Ishikawa (cell line): ENCODE measurements at regions not wholly inside any gene's neighbourhood (a gene's known extent, or its start where the extent isn't known, plus 50 kb on each side); places are given as distances from the start of the nearest gene placed in this dataset.

ENCODE experiments used
- CEBPB ChIP-seq: IDR thresholded peaks from 2 replicates; pipeline ENCODE4 v1.6.1; 2012
- CREB1 ChIP-seq: IDR thresholded peaks from 2 replicates; pipeline ENCODE4 v1.6.1; 2012; ENCODE audit warnings: low read depth
- EGR1 ChIP-seq: IDR thresholded peaks from 2 replicates; pipeline ENCODE4 v1.6.1; 2012
- EP300 ChIP-seq: IDR thresholded peaks from 2 replicates; pipeline ENCODE4 v1.6.1; 2012; ENCODE audit warnings: borderline replicate concordance
- FOXM1 ChIP-seq: IDR thresholded peaks from 2 replicates; pipeline ENCODE4 v1.6.1; 2012; ENCODE audit warnings: low read depth, borderline replicate concordance
- MAX ChIP-seq: IDR thresholded peaks from 2 replicates; pipeline ENCODE4 v1.6.1; 2012
- NFIC ChIP-seq: IDR thresholded peaks from 2 replicates; pipeline ENCODE4 v1.6.1; 2012
- RAD21 ChIP-seq: IDR thresholded peaks from 2 replicates; pipeline ENCODE4 v1.6.1; 2012; ENCODE audit warnings: low read depth
- REST ChIP-seq: IDR thresholded peaks from 2 replicates; pipeline ENCODE4 v1.6.1; 2012; ENCODE audit warnings: low read depth, mild to moderate bottlenecking
- TAF1 ChIP-seq: IDR thresholded peaks from 2 replicates; pipeline ENCODE4 v1.6.1; 2012; ENCODE audit warnings: low read depth, mild to moderate bottlenecking
- TCF12 ChIP-seq: IDR thresholded peaks from 2 replicates; pipeline ENCODE4 v1.6.1; 2012; ENCODE audit warnings: low read depth
- TEAD4 ChIP-seq: IDR thresholded peaks from 2 replicates; pipeline ENCODE4 v1.6.1; 2012
- USF1 ChIP-seq: IDR thresholded peaks from 2 replicates; pipeline ENCODE4 v1.6.1; 2012
- YY1 ChIP-seq: IDR thresholded peaks from 2 replicates; pipeline ENCODE4 v1.6.1; 2012; ENCODE audit warnings: low read depth
- ZBTB7A ChIP-seq: IDR thresholded peaks from 2 replicates; pipeline ENCODE4 v1.6.1; 2012; ENCODE audit warnings: low read depth

GRCh38 chr2:41729800-41730364 is 317.9 kb upstream of the PKDCC start:
- TF ChIP-seq MAX (no peak), CREB1 (no peak), EGR1 (no peak), EP300 (no peak), USF1 (no peak), TEAD4 (no peak), CEBPB (no peak), TCF12 (no peak), YY1 (no peak), FOXM1 (no peak), ZBTB7A (no peak), NFIC (no peak), REST (no peak), RAD21 (no peak), TAF1 (no peak)

- no peak for TF ChIP-seq ZBTB7A
- TF ChIP-seq TAF1, result no peak
- TF ChIP-seq EGR1, result no peak
- TF ChIP-seq YY1, result no peak
- TF ChIP-seq CREB1, result no peak
- no peak for TF ChIP-seq MAX
- no peak for TF ChIP-seq RAD21
- no peak for TF ChIP-seq FOXM1
- no peak for TF ChIP-seq REST
- TF ChIP-seq NFIC, result no peak
- TF ChIP-seq TEAD4, result no peak
- TF ChIP-seq USF1, result no peak
Observed at GRCh38 chr2:41735006-41735405, 312.8 kb upstream of the PKDCC start.

- no peak for TF ChIP-seq TEAD4
- no peak for TF ChIP-seq EP300
- no peak for TF ChIP-seq TCF12
- no peak for TF ChIP-seq MAX
- TF ChIP-seq EGR1, result no peak
- TF ChIP-seq USF1, result no peak
- TF ChIP-seq RAD21, result no peak
- no peak for TF ChIP-seq TAF1
- TF ChIP-seq CREB1, result no peak
- no peak for TF ChIP-seq FOXM1
- TF ChIP-seq CEBPB, result no peak
- no peak for TF ChIP-seq NFIC
Observed at GRCh38 chr2:41735476-41735875, 312.3 kb upstream of the PKDCC start.

- no peak for TF ChIP-seq USF1
- no peak for TF ChIP-seq CEBPB
- TF ChIP-seq RAD21, result no peak
- TF ChIP-seq CREB1, result no peak
- no peak for TF ChIP-seq YY1
- no peak for TF ChIP-seq EP300
- TF ChIP-seq REST, result no peak
- no peak for TF ChIP-seq TAF1
- no peak for TF ChIP-seq FOXM1
- TF ChIP-seq NFIC, result no peak
- no peak for TF ChIP-seq ZBTB7A
- TF ChIP-seq MAX, result no peak
- no peak for TF ChIP-seq TEAD4
- no peak for TF ChIP-seq TCF12
- no peak for TF ChIP-seq EGR1
Observed at GRCh38 chr2:41736105-41736567, 311.7 kb upstream of the PKDCC start.
